T-helper 1 cell (primary cell): ENCODE measurements at regions not wholly inside any gene's neighbourhood (a gene's known extent, or its start where the extent isn't known, plus 50 kb on each side); places are given as distances from the start of the nearest gene placed in this dataset.

Experiments
- DNase-seq, 5 donors: peaks; one replicate each; pipeline ENCODE4 v3.0.0-alpha.2; 2012 to 2020

- no peak for DNase-seq
Observed at GRCh38 chr6:75546381-75546780, 52.8 kb upstream of the FILIP1 start.

- no peak for DNase-seq
Observed at GRCh38 chr6:75550544-75551167, 51.0 kb upstream of the SENP6 start.

GRCh38 chr6:75551367-75551952 is 50.2 kb upstream of the SENP6 start:
- DNase-seq = peak in 1 of 5 donors; percentile 29
